Vagina (tissue), 2 donors: ENCODE measurements at regions not wholly inside any gene's neighbourhood (a gene's known extent, or its start where the extent isn't known, plus 50 kb on each side); places are given as distances from the start of the nearest gene placed in this dataset.
"Not testable (repeated sequence)": the region's sequence is repeated elsewhere in the genome, so short reads cannot be mapped to it uniquely, and the experiment has no call there.

ENCODE experiments used
- DNase-seq, 2 donors: peaks; one replicate each; pipeline ENCODE4 v3.0.0-alpha.2; 2017; ENCODE audit errors: extremely low spot score in 2 of 2
- H3K27ac ChIP-seq: fragments of 200-600 bp; sonication (generic); one replicate; pipeline ENCODE4 v1.5.1; 2019
- H3K27me3 ChIP-seq: fragments of 200-600 bp; sonication (generic); one replicate; pipeline ENCODE4 v1.5.1; 2019
- H3K36me3 ChIP-seq, 2 donors: fragments of 200-600 bp; sonication (generic); one replicate each; pipeline ENCODE4 v1.5.1; 2017 to 2019
- H3K4me1 ChIP-seq: fragments of 200-600 bp; sonication (generic); one replicate; pipeline ENCODE4 v1.5.1; 2019
- H3K4me3 ChIP-seq, 2 donors: fragments of 200-600 bp; sonication (generic); 1 replicate in 1 of 2; 2 replicates in 1 of 2; pipeline ENCODE4 v1.5.1; 2016 to 2019
- H3K9me3 ChIP-seq: fragments of 200-600 bp; sonication (generic); one replicate; pipeline ENCODE4 v1.5.1; 2019
- POLR2A ChIP-seq, 2 donors: fragments of 450-650 bp; IDR thresholded peaks; one replicate each; pipeline ENCODE4 v1.6.1; 2017; ENCODE audit warnings: antibody characterized with exemption in 2 of 2, mild to moderate bottlenecking in 2 of 2, moderate library complexity in 2 of 2
- POLR2AphosphoS5 ChIP-seq, 2 donors: sonication (generic); formaldehyde crosslinking; IDR thresholded peaks; one replicate each; pipeline ENCODE4 v1.9.0; 2017; ENCODE audit warnings: antibody characterized with exemption in 2 of 2, mild to moderate bottlenecking in 2 of 2, low read depth in 1 of 2; ENCODE audit not compliant: insufficient read depth in 1 of 2
- intact Hi-C: fragments of 100-400 bp; cut with DNase I; formaldehyde crosslinking; loops from one replicate; pipeline ENCODE4 v1.15.1; 2023
- TF ChIP-seq, protein P1 (sequence below), 3 experiments: fragments of 450-650 bp in 2 of 3; fragments of 200-600 bp in 1 of 3; sonication (generic) in 1 of 3; IDR thresholded peaks; one replicate each; pipeline ENCODE4 v1.5.1; 2017 to 2019; ENCODE audit warnings: antibody characterized with exemption in 3 of 3, mild to moderate bottlenecking in 2 of 3, moderate library complexity in 2 of 3

DNA sequence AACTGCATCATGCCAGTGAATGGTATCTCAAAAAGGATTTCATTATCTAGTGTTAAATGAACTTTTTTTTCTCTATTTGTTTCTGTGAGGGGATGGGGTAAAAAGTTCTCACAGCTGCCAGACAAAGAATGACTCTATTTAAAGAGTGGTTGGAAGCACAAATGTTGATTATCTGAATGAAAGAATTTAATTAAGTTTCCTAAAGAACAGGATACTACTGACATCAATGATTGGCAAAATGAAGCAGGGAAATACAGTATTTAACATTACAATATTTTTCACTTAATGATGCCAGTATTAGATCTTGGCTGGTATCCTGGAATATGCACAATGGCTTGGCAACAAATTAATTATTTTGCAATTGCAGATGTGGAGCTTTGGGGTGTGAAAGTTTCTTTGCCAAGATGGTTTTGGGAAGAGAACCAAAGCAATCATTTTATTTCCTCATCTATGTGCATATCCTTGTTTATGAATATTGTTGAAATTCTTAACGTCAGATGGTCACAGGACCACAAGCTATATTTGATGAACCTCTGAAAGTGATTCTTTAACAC lies 336.8 kb downstream of the ARL4A start:
- H3K36me3 ChIP-seq = no peaks in the 10 kb centered on the region
- H3K4me1 ChIP-seq = no peaks in the 10 kb centered on the region
- TF ChIP-seq, protein P1, sequence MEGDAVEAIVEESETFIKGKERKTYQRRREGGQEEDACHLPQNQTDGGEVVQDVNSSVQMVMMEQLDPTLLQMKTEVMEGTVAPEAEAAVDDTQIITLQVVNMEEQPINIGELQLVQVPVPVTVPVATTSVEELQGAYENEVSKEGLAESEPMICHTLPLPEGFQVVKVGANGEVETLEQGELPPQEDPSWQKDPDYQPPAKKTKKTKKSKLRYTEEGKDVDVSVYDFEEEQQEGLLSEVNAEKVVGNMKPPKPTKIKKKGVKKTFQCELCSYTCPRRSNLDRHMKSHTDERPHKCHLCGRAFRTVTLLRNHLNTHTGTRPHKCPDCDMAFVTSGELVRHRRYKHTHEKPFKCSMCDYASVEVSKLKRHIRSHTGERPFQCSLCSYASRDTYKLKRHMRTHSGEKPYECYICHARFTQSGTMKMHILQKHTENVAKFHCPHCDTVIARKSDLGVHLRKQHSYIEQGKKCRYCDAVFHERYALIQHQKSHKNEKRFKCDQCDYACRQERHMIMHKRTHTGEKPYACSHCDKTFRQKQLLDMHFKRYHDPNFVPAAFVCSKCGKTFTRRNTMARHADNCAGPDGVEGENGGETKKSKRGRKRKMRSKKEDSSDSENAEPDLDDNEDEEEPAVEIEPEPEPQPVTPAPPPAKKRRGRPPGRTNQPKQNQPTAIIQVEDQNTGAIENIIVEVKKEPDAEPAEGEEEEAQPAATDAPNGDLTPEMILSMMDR (IDR thresholded peaks at IDR 0.05) = no peak
- TF ChIP-seq POLR2AphosphoS5 (IDR thresholded peaks at IDR 0.05; ENCODE audit: insufficient read depth in 1 of 2, low read depth in 1 of 2) = peak in 1 of 2 donors; percentile 83
- no peak for TF ChIP-seq POLR2A (IDR thresholded peaks at IDR 0.05)
- no peaks in the 10 kb centered on the region for H3K9me3 ChIP-seq
- no peak overlapping the region for H3K4me3 ChIP-seq
- intact Hi-C loops = no loop called here
- no peaks in the 10 kb centered on the region for H3K27me3 ChIP-seq
- no peak for DNase-seq
- no peak overlapping the region for H3K27ac ChIP-seq

DNA sequence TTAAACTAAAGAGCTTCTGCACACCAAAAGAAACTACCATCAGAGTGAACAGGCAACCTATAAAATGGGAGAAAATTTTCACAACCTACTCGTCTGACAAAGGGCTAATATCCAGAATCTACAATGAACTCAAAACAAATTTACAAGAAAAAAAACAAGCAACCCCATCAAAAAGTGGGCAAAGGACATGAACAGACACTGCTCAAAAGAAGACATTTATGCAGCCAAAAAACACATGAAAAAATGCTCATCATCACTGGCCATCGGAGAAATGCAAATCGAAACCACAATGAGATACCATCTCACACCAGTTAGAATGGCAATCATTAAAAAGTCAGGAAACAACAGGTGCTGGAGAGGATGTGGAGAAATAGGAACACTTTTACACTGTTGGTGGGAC lies 337.6 kb downstream of the ARL4A start:
- H3K36me3 ChIP-seq, H3K27me3 ChIP-seq, DNase-seq, H3K9me3 ChIP-seq, intact Hi-C loops, H3K4me1 ChIP-seq, H3K4me3 ChIP-seq, H3K27ac ChIP-seq: not testable (repeated sequence)

DNA sequence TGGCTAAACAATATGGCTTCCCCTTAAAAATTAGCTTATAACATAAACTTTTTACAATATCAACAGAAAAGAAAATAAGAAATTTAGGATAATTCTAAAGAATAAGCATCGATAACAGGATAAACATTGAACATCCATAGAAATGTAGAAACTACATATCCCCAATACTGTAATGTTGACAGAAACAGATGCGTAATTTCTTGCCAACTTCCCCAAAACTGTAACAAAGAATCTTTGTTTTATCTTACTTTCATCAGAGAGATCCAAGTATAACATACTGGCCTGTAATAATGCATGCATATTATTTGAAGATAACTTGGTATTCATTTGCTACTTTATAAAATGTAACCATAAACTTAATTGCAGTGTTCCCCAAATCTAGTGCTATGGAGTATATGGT lies 339.9 kb downstream of the ARL4A start:
- Histone ChIP-seq H3K4me3 (no peak overlapping the region), H3K9me3 (no peaks in the 10 kb centered on the region), H3K36me3 (no peaks in the 10 kb centered on the region), H3K27ac (no peak overlapping the region), H3K27me3 (no peaks in the 10 kb centered on the region), H3K4me1 (no peaks in the 10 kb centered on the region)
- DNase-seq = no peak
- TF ChIP-seq, protein P1 (IDR thresholded peaks at IDR 0.05) = no peak
- no peak for TF ChIP-seq POLR2AphosphoS5 (IDR thresholded peaks at IDR 0.05; ENCODE audit: insufficient read depth in 1 of 2, low read depth in 1 of 2)
- no peak for TF ChIP-seq POLR2A (IDR thresholded peaks at IDR 0.05)
- intact Hi-C loops = no loop called here

DNA sequence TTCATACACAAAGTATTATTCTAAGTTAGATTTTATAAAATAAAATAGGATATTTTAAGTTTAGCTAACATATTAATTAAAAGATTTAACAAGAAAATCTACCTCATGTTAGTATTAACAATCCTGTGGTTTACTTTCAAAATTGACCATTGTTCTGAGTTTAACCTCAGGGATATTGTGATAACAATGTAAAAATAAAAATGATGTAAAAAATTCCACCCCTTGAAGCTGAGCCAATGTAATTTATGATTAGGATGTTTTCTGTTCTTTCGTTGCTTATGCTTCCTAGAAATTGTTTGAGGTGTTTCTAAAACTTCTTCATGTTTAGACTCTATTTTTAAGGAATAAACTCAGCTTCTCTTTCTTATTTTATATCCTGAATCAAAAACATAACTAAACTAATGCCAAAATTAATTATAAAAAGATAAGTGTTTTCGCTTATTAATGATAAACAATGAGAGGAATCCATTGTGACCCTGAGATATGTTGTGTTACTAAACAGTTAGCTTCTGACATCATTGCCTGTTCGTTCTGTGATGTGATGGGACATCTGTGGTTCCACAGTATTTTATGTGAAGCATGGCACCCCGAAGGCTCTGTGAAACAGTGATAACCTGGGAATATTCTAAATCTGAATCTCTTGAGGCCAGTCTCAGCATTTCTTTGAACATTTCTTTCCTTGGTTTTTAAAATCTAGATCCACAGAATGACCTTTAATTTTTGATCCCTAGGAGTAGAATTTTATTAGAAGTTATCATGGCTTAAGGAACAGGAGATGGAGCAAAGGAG lies 340.8 kb downstream of the ARL4A start:
- DNase-seq = no peak
- intact Hi-C loops = no loop called here
- Histone ChIP-seq H3K27me3 (no peaks in the 10 kb centered on the region), H3K27ac (no peak overlapping the region), H3K36me3 (no peaks in the 10 kb centered on the region), H3K4me1 (no peaks in the 10 kb centered on the region), H3K9me3 (no peaks in the 10 kb centered on the region), H3K4me3 (no peak overlapping the region)
- TF ChIP-seq POLR2AphosphoS5 (IDR thresholded peaks at IDR 0.05; ENCODE audit: insufficient read depth in 1 of 2, low read depth in 1 of 2) (no peak), POLR2A (IDR thresholded peaks at IDR 0.05) (no peak)
- TF ChIP-seq, protein P1 (IDR thresholded peaks at IDR 0.05) = no peak

DNA sequence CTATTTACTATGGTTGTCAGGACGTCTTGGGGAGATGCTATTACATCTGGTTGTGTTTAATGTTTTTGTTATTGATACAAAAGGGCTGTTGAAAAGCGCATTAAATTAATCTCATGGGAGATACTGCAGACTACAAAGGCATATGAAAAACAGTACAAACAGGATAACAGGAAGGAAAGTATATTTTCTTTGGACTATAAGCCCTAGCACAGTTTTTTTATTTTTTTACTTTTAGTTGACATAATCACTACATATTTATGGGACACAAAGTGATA lies 341.3 kb downstream of the ARL4A start:
- Histone ChIP-seq H3K4me3 (no peak overlapping the region), H3K4me1 (no peaks in the 10 kb centered on the region), H3K27ac (no peak overlapping the region), H3K36me3 (no peaks in the 10 kb centered on the region), H3K9me3 (no peaks in the 10 kb centered on the region), H3K27me3 (no peaks in the 10 kb centered on the region)
- no peak for DNase-seq
- intact Hi-C loops = no loop called here
- TF ChIP-seq POLR2AphosphoS5 (IDR thresholded peaks at IDR 0.05; ENCODE audit: insufficient read depth in 1 of 2, low read depth in 1 of 2) (no peak), POLR2A (IDR thresholded peaks at IDR 0.05) (no peak)
- TF ChIP-seq, protein P1 (IDR thresholded peaks at IDR 0.05) = no peak
